Body of pancreas (tissue), 4 donors: ENCODE measurements at regions not wholly inside any gene's neighbourhood (a gene's known extent, or its start where the extent isn't known, plus 50 kb on each side); places are given as distances from the start of the nearest gene placed in this dataset.

Experiments
- ATAC-seq: fragments of 150-250 bp; one replicate; pipeline ENCODE4 v1.9.1; 2016
- DNase-seq, 4 donors: peaks; one replicate each; pipeline ENCODE4 v3.0.0-alpha.2; 2019
- H3K27ac ChIP-seq, 4 donors: fragments of 200-600 bp; sonication (generic); 1 replicate in 3 of 4; 2 replicates in 1 of 4; pipeline versions ENCODE4 v1.5.1 to v1.6.1; 2016 to 2019; ENCODE audit warnings: mild to moderate bottlenecking in 1 of 4, mixed read lengths in 1 of 4, moderate library complexity in 1 of 4
- H3K27me3 ChIP-seq, 2 donors: fragments of 200-600 bp; sonication (generic); one replicate each; pipeline ENCODE4 v1.6.0; 2016; ENCODE audit warnings: mild to moderate bottlenecking in 1 of 2
- H3K36me3 ChIP-seq, 2 donors: fragments of 200-600 bp; sonication (generic); replicated peaks in 1 of 2; 2 replicates each; pipeline ENCODE4 v1.5.1; 2016; ENCODE audit warnings: low read depth in 2 of 2; ENCODE audit not compliant: insufficient read depth in 1 of 2
- H3K4me1 ChIP-seq: fragments of 200-600 bp; sonication (generic); one replicate; pipeline ENCODE4 v1.6.0; 2016
- H3K4me3 ChIP-seq, 2 donors: fragments of 200-600 bp; sonication (generic); 1 replicate in 1 of 2; 2 replicates in 1 of 2; pipeline ENCODE4 v1.5.1; 2016 to 2019
- H3K9me3 ChIP-seq, 3 donors: fragments of 200-600 bp; sonication (generic); 1 replicate in 2 of 3; 2 replicates in 1 of 3; pipeline ENCODE4 v1.5.1; 2016
- CTCF ChIP-seq, 7 experiments: fragments of 450-650 bp in 4 of 7; fragments of 200-600 bp in 3 of 7; sonication (generic) in 3 of 7; IDR thresholded peaks; one replicate each; pipeline ENCODE4 v1.5.1; 2016 to 2019; ENCODE audit warnings: antibody characterized with exemption in 7 of 7
- POLR2A ChIP-seq, 3 donors: fragments of 450-650 bp; IDR thresholded peaks; one replicate each; pipeline ENCODE4 v1.6.1; 2016; ENCODE audit warnings: antibody characterized with exemption in 3 of 3, mild to moderate bottlenecking in 2 of 3
- WGBS, 2 donors: methylation state at CpG; one replicate each; pipeline ENCODE4 v1.1.5; 2017; 5-methylcytosine and 5-hydroxymethylcytosine counted together
- intact Hi-C: fragments of 100-400 bp; cut with DNase I; formaldehyde crosslinking; loops from one replicate; pipeline ENCODE4 v1.15.1; 2023

DNA sequence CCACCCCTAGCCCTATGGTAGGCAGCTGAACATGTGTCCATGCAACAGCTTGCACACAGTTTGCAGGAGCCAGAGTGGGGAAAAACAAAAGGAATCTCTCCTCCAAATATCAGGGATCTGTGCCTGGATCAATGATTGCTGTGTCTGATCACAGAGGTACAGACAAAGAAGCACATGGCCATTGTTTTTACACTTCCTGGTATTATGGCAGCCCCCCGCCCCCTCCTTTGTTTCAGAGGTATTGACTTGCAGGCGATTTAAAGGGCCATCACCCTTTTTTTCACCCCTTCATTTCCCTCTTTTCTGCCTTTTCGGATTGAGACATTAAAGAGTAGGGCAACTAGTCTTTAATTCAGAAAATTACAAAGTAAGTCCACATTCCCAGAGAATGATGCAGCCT is 453.0 kb upstream of the LUZP2 start:
- Histone ChIP-seq H3K27me3 (no peaks in the 10 kb centered on the region), H3K27ac (no peak overlapping the region), H3K36me3 (no peaks in the 10 kb centered on the region), H3K4me3 (no peak overlapping the region), H3K9me3 (no peaks in the 10 kb centered on the region), H3K4me1 (no peaks in the 10 kb centered on the region)
- 63 to 73% methylated on average over 3 of the region's 3 CpGs for WGBS, 2 donors
- no peak for TF ChIP-seq POLR2A (IDR thresholded peaks at IDR 0.05)
- TF ChIP-seq CTCF (IDR thresholded peaks at IDR 0.05): no peak
- intact Hi-C loops: no loop called here
- no peak for ATAC-seq
- no peak for DNase-seq

GRCh38 chr11:24046731-24047130 is 450.1 kb upstream of the LUZP2 start:
- Histone ChIP-seq H3K9me3 (no peaks in the 10 kb centered on the region), H3K4me1 (no peaks in the 10 kb centered on the region), H3K4me3 (no peak overlapping the region), H3K36me3 (no peaks in the 10 kb centered on the region), H3K27me3 (no peaks in the 10 kb centered on the region), H3K27ac (no peak overlapping the region)
- 35 to 39% methylated on average over 1 of the region's 1 CpG for whole genome bisulfite sequencing, 2 donors
- intact Hi-C loops: no loop called here
- TF ChIP-seq POLR2A (IDR thresholded peaks at IDR 0.05) (no peak), CTCF (IDR thresholded peaks at IDR 0.05) (no peak)
- ATAC-seq: no peak
- DNase-seq: no peak

- H3K9me3 ChIP-seq: no peaks in the 10 kb centered on the region
- no peaks in the 10 kb centered on the region for H3K4me1 ChIP-seq
- H3K36me3 ChIP-seq: no peaks in the 10 kb centered on the region
- TF ChIP-seq CTCF (IDR thresholded peaks at IDR 0.05) (no peak), POLR2A (IDR thresholded peaks at IDR 0.05) (no peak)
- no peak for ATAC-seq
- DNase-seq: no peak
- intact Hi-C loops: no loop called here
- H3K4me3 ChIP-seq: no peak overlapping the region
- no peak overlapping the region for H3K27ac ChIP-seq
- H3K27me3 ChIP-seq: no peaks in the 10 kb centered on the region
Measured at GRCh38 chr11:24056051-24056450, 440.8 kb upstream of the LUZP2 start.

DNA sequence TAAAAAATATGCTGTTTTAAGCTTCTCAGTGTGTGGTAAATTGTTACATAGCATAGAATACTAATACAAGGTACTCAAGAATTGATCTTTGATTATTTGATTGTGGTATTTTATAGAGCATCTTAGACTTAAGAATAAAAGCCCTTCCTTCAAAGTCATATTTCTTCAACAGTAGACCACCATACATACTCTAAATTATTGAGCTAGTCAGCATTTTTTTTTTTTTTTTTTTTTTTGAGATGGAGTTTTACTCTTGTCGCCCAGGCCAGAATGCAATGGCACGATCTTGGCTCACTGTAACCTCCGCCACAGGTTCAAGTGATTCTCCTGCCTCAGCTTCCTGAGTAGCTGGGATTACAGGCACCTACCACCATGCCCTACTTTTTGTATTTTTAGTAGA is 436.7 kb upstream of the LUZP2 start:
- no peaks in the 10 kb centered on the region for H3K27me3 ChIP-seq
- no peaks in the 10 kb centered on the region for H3K4me1 ChIP-seq
- DNase-seq (no peak), ATAC-seq (no peak)
- no peaks in the 10 kb centered on the region for H3K9me3 ChIP-seq
- intact Hi-C loops: no loop called here
- TF ChIP-seq CTCF (IDR thresholded peaks at IDR 0.05) (no peak), POLR2A (IDR thresholded peaks at IDR 0.05) (no peak)
- 82 to 94% methylated on average over 3 of the region's 3 CpGs for WGBS, 2 donors
- no peak overlapping the region for H3K27ac ChIP-seq
- no peaks in the 10 kb centered on the region for H3K36me3 ChIP-seq
- H3K4me3 ChIP-seq: no peak overlapping the region

- 69 to 87% methylated on average over 6 of the region's 6 CpGs for WGBS, 2 donors
- H3K4me1 ChIP-seq: peaks cover 3% of the 10 kb centered on the region
- ATAC-seq (no peak), DNase-seq (no peak)
- no peaks in the 10 kb centered on the region for H3K27me3 ChIP-seq
- no peak overlapping the region for H3K27ac ChIP-seq
- no peak for TF ChIP-seq POLR2A (IDR thresholded peaks at IDR 0.05)
- no peak for TF ChIP-seq CTCF (IDR thresholded peaks at IDR 0.05)
- H3K4me3 ChIP-seq: no peak overlapping the region
- intact Hi-C loops: no loop called here
- H3K9me3 ChIP-seq: no peaks in the 10 kb centered on the region
- no peaks in the 10 kb centered on the region for H3K36me3 ChIP-seq
Measured at GRCh38 chr11:24064309-24064903, 432.4 kb upstream of the LUZP2 start.
